NCI-H2227 (cell line): ENCODE measurements at regions not wholly inside any gene's neighbourhood (a gene's known extent, or its start where the extent isn't known, plus 50 kb on each side); places are given as distances from the start of the nearest gene placed in this dataset.
A peak's percentile ranks its signal among the peaks of the same experiment; 100 is the strongest.

Experiments
- DNase-seq: peaks from one replicate; lab custom pipeline; 2025; ENCODE audit not compliant: unreplicated experiment; lab: John Stamatoyannopoulos, UW

DNA sequence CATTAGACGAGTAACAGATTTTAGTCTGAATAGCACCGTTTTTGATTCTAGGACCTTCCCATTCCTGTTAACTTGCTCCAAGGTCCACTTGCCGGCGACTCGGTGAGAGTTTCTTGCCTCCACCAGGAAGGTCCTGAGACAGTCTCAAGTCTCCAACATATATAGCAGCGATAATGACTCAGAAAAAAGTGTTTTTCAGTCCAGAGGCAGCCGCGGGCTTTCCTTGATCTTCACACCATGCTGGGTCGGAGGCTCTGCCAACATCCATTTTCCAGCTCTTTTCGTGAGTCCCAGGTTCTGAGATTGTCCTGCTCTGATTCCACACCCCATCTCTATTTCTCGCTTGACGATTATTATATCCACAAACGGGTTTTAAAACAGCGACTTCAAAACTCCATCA, 170.5 kb downstream of the GPX5 start:
- no peak for DNase-seq

DNA sequence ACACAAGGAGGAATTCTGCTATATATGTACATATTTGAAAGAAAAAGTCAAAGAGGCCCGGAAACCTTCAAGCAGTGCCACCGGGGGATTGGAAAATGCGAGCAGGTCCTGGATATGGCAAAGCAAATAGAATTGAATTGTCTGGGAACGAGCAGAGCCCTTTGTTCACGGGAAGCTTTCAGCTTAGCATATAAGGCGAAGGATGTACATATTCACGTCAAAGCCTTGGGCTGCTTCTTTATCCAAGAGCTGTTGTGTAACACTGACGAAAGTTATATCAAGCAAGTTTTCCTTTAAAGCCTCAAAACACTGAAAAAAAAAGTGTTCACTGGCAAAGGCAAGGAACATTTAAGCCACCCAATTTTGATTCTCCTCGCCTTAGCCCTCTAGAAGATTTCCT, 171.0 kb downstream of the GPX5 start:
- no peak for DNase-seq

DNA sequence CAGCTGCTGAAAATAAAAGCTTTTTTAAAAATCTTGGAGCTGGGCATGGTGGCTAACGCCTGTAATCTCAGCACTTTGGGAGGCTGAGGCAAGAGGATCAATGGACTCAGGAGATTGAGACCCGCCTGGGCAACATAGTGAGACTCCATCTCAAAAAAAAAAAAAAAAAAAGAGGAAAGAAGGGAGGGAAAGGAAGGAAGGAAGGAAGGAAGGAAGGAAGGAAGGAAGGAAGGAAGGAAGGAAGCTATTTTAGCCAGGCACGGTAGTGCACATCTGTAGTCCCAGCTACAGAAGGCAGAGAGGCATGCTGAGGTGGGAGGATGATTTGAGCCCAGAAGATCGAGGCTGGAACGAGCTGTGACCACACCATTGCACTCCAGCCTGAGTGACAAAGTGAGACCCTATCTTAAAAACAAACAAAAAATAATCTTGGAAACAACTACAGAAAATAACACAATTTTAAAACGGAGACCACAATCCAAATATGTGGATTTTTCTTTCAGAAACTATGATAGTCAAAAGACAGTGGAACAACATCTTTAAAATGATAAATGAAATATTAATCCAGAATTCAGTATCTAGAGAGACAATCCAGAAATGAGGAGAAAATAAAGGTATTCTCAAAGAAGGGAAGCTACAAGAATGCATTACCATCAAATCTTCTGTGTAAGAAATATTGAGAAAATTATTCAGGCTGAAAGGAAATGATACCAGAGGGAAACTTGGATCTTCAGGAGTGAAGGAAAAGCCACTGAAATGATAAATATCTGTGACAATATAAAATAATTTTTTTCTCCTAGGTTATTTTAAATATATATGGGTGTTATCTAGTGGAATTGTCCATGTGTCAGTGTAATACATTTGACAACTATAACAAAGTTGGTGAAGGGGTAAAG, 182.0 kb downstream of the GPX5 start:
- DNase-seq, result no peak

DNA sequence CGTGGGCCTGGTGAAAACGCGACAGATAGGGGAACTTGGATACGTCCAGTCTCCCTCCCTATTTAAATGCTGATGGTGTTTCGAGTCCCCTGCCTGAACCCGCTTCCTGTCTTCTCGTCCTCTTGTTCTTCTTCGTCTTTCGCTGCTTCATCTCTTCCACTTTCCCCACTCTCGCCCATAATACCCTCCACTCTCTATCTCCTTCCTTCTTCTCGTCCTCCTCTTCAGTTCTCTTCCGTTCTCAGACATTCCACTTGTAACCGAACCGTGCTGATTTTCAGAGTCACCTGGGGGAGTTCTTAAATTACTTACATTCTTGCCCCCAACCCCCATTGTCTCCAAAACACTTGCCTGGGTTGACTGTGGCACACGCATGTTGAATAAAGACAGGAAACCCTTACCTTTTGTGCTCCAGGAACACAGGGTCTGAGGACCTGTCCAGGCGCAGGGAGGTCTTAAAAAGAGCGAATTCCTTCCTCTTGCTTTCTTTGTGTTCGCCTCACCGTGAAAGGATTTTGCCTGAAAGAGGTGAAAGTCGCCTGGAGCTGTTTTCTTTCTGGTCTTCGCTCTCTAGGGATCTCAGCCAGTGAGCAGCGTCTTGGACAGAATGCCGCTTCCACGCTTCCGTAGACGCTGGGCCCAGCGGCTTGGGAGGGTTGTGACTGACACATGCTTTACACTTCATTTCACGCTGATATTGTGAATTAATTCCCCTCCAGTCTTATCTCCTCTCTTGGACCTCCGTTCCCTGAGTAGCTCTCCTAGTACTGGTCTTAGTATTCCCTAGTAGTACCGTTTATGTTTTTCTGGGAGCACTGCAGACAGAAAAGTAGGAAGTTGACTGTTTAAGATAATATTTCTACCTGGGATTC, 184.0 kb downstream of the GPX5 start:
- DNase-seq, result peak; percentile 26

DNA sequence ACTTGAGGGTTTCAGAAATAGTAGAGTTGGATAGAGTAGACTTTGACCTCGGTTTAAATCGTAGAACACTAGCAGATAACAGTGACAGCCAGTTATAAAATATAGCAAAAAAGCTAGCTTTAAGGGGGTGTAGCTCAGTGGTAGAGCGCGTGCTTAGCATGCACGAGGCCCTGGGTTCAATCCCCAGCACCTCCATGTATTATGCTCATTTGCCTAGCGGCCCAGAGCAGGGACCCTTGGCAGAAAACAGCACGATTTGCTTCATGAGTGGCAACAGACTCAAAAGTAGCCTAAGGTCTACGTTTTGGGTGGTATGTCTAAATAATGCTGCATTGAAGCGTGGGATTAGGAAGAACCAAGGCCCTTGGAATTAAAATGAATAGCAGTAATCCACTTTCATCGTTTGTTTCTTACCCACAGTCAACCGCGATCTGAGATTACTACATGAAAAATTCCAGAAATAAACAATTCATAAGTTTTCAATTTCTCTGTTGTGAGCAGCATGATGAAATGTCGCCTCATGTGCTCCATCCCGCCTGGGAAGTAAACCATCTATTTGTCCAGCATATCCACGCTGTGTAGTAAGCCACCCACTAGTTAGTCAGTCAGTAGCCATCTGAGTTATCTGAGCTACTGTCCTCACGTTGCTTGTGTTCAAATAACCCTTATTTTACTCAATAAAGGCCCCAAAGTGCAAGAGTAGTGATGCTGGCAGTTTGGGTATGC, 184.9 kb downstream of the GPX5 start:
- DNase-seq, result peak; percentile 49

DNA sequence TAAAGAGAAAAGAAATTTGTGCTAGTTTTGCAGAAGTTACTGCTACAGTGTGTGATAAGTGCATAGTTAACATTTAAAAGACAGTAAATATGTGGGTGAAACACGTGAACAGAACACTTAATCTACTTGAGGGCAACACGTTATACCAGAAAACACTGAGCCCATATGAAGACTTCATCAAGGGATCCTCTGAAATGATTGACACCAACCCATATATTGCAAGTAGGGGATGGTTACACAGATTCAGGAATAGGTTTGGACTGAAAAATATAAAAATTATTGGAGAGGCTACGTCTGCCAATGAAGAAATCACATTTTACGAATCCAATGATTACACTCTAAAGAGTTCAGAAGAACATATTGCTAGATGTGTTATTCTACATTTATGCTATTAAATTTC, 185.6 kb downstream of the GPX5 start:
- DNase-seq, result no peak

DNA sequence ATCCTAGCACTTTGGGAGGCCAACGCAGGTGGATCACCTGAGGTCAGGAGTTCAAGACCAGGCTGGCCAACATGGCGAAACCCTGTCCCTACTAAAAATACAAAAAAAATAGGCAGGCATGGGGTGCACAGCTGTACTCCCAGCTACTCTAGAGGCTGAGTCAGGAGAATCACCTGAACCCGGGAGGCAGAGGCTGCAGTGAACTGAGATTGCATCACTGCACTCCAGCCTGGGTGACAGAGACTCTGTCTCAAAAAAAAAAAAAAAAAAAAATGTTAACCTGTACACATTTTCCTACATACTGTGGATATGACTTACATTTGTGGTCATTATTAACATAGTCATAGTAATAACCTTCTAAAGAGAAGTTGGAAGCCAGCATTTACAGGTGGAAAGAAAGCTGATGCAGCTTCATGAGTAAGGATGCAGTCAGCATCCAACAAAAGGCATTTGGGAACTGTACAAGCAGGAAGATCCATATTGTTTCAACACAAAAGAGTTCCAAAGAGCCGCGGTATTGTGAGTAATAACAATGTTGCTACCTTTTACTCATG, 186.2 kb downstream of the GPX5 start:
- DNase-seq, result no peak

DNA sequence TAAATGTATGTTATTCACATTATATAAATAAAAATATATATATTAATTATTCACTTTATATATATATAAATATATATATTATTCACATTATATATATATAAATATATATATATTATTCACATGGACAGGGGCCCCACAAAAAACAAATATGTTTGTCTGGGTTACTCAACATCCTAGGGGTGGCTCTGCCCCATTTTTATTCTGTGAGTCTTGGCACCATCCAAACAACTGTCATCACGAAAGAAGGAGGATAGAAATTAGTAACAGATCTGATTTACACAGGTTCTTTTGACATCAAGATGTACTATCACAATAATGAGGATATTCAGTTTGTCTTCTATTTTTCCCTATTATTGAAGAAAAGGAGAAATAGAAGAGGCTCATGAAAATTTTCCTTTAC, 187.3 kb downstream of the GPX5 start:
- DNase-seq, result no peak

DNA sequence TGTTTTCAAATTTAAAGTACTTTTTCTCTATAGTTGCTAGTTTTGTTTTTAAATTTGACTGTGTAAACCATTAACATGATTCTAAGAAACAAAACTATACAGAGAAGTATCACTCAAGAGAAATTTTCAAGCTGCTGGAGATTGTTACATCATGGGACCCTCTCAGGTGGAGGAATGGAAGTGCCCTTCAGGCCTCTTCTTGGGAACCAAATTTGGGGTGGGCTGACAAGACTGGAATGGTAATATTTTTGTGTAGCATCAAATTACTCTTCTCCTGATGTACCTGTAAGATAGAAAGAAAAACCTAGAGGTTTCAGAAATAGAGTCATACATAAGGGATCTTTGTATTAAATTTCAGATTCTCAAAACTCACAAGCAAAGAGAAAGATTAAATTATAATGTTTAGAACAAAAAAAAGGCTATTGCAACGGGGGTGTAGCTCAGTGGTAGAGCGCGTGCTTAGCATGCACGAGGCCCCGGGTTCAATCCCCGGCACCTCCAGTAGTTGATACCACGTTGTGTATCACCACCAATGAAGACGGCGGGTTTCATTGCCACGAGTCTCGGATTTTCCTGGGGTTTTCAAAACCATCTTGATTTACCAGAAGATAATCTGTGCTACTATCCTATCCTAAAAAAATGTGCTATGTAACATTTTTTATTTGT, 193.7 kb downstream of the GPX5 start:
- DNase-seq, result peak; percentile 47

DNA sequence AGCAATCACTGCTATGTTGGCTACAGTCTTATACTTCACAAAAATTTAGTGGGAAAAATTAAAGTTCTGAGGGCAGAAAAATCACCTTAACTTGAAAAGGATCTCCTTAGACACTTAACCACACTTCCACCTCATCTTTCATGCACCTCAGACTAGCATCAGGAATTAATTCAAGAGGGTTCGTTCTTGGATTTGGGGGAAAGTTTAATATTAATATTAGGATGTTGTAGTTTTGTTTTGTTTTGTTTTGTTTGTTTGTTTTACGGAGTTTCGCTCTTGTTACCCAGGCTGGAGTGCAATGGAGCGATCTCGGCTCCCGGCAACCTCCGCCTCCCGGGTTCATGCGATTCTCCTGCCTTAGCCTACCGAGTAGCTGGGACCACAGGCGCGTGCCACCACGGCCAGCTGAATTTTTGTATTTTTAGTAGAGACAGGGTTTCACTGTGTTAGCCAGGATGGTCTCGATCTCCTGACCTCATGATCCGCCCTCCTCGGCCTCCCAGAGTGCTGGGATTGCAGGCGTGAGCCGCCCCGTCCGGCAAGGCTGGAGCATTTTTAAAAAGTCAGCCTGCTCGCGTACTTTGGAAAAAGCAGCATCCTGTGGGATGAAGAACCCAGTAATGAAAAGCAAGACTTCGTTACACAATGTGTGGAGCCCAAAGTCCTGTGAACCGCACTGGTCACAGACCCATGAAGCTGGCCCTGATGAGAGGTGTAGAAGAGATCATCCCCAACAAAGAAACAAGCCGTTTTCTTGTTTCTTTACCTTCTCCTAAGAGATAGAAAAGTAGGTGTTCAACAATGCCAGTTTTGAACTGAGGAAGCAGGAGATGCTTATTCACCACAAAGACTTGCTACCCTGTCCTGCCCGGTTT, 194.9 kb downstream of the GPX5 start:
- no peak for DNase-seq

DNA sequence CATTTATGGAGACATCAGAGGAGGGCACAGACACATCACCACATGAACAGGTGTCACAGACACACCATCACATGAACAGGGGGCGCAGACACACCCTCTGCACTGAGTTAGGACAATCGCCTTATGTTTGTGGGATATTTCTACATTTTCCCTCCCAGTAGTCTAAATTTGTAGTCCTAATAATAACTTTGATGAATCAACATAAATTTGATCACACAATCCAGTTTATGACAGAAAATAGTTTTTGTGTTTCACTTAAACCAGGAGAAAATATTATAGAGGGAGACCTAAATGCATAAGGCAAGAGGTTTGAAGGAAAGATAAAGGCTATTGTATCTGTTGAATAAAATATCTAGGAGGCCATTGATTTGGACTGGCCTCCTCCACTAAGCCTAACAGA, 195.7 kb downstream of the GPX5 start:
- DNase-seq, result no peak

DNA sequence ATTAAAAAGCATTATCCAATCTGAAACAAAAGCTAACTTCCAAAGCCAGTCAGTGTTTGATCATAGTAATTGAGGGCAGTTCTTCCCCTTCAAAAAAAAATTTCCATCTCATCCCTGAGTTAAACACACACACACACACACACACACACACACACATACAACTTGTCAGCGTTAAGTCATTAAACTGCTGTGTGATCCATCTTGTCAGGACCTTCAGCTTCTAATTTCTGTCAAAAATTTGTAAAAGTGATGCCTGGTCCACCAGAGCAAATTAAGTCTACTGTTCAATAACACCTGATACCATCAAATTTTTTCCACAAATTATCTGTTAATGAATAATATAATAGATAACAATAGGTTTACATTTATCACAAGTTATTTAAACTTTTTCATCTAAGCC, 198.7 kb downstream of the GPX5 start:
- no peak for DNase-seq

DNA sequence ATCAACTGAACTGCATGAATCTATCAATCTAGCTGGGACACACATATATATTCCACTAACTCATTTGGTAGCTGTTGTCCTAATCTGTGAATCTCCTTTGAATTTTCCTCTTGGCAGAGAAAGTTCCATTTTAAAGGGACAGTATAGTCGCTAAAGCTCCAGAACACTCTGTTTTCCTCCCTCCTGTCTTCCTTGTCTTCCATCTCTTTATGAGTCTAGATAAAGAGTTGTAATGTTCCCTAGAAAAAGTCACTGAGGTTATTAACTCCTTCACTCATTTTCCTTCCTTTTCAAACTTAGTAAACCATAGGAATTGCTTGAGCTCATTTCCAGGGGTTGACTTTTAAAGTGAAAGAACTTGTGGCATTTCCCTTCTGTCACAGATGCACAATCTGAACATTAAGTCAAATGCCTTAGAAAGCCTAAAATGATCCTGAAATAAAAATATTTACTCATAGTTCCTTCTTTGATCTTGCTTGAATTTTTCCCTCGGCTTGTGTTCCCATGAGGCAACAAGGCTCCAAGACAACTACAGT, 198.4 kb downstream of the TRIM27 start:
- no peak for DNase-seq

DNA sequence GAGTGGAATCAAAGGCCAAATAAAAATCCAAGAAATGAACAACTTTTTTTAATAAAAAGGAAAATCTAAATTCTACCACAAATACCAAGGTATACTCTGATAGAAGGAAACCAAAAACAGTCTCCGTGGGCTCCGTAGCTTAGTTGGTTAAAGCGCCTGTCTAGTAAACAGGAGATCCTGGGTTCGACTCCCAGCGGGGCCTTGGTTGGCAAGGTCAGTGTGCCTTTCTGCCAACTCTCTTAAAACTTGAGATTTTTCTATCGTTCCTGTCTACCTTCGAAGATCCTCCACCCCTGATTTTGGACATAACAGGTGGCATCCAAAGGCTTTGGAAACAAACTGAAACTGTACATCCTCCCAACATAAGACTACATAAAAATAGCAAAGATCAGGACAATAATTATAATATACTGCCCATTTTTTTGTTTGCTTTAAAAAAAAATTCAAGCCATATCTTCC, 197.9 kb downstream of the TRIM27 start:
- DNase-seq, result peak; percentile 14

DNA sequence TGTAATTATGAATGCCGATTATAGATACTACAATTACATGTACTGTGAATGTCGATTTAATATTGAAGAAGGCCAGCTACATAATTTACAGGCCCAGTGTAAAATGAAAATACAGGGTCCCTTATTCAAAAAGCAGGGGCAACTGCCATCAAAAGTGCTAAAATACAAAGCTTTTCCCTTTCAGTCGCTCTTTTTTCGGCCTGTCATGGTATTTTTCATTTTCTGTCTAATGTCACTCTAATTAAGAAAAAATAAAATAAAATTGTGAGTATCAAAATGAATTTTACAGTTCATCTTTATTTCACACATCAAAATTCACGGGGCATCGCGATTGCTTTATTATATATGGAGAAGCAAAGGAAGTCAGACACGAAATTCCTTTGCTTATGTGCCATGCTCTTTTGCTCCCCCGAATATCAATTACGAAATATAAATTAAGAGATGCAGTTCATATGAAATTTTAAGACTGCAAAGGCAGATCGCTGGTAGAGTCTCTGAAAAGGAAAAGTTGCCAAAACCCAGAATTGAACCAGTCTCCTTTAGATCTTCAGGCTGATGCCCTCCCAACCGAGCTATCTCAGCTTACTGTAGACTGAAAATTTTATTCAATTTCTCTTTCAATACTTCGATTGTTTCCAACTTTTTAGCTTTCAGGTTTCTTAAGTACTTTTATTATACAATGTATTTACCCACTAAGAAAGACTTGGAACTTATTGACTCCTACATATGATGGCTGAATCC, 197.0 kb downstream of the TRIM27 start:
- DNase-seq, result no peak

DNA sequence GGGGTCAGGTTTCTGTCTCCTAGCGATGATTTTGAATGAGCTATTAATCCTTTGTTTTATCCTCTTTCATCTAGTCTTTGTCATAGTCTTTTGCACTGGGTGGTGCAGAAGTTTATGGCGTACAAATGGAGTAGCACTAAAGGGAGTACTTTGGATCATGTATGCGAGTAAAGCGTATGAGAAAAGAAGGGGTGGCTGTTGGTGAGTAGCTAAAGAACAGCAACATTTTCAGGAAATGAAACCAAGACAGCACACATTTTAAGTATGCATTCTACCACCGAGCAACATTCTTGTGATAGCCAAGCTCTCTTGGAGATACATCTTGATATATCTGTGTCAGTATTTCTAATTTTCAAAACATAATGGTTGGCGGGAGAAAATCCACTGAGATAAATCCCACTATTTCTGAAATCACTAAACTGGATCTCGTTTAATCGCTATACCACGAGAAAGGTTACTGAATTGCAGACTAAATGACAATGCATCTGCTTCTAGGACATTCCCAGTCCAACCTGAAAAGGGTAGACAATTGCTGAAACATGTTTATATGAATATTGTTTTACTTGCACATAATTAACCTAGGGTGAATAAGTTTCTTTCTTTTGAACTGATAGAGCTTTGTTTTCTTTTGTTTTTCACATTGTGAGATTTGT, 196.1 kb downstream of the TRIM27 start:
- no peak for DNase-seq

DNA sequence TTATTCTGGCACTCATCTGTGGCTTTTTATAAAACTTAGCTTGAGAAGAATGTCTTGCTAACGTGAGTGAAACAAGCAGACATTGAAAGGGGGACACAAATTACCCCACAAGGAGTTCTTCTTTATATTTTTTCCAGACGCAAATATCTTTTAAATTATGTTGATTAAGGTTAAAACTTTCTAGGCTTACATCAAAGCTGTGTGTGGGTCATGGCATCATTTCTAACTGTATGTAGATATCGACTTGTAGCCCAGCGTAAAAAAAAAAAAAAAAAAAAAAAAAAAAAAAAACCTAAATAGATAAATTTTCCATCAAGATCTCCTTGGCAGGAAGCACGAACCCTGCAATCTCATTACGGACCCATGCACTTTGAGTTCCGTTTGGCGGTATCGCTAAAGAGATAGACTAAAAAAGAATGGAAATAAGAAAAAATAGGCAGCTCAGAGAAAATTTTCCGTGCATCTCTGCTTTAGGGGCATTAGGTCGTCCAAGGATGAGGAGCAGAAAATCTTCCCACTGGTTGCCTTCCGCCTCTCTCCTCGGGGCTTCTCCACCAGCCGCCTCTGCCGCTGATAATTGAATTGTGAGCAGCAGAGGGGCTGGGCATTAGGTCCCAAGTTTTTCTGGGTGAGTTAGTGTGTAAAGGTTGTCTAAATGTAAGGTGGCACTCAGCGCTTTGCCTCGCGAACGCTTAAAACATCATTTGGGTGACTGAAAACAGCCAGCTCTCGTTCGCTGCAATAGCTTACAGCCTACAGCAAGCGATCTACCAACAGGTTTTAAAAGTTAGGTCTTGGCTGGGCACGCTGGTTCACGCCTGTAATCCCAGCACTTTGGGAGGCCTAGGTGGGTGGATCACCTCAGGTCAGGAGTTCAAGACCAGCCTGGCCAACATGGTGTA, 194.0 kb downstream of the TRIM27 start:
- DNase-seq, result no peak
